Stimulated activated effector memory CD8-positive, alpha-beta T cell treated with anti-CD3 and anti-CD28 coated beads, Interleukin-12 subunit alpha, Interleukin-12 subunit beta, amount 100 ng/mL, for 72 hours (primary cell): ENCODE measurements at regions not wholly inside any gene's neighbourhood (a gene's known extent, or its start where the extent isn't known, plus 50 kb on each side); places are given as distances from the start of the nearest gene placed in this dataset.

Source experiments
- ATAC-seq: fragments of 150-1000 bp; cut with Tn5 transposase; 2 replicates; pipeline ENCODE4 v1.10.0; 2021
- DNase-seq, 2 donors: peaks; one replicate each; pipeline ENCODE4 v3.0.0; 2021 to 2022; ENCODE audit warnings: low spot score in 2 of 2
- H3K27ac Mint-ChIP-seq: one replicate; pipeline ENCODE4 v1.8.0; 2022; ENCODE audit warnings: mild to moderate bottlenecking, mixed read lengths
- H3K36me3 Mint-ChIP-seq: one replicate; pipeline ENCODE4 v1.8.0; 2022; ENCODE audit warnings: mild to moderate bottlenecking, mixed read lengths
- H3K4me1 Mint-ChIP-seq: one replicate; pipeline ENCODE4 v1.8.0; 2022; ENCODE audit warnings: mixed read lengths
- H3K4me3 Mint-ChIP-seq: one replicate; pipeline ENCODE4 v1.8.0; 2022; ENCODE audit warnings: mild to moderate bottlenecking, mixed read lengths
- H3K9me3 Mint-ChIP-seq: one replicate; pipeline ENCODE4 v1.8.0; 2022; ENCODE audit warnings: mixed read lengths

GRCh38 chr4:175871774-175872405 lies 59.8 kb upstream of the GPM6A start:
- no peak overlapping the region for H3K4me3 Mint-ChIP-seq
- H3K9me3 Mint-ChIP-seq = peaks cover 7% of the 10 kb centered on the region
- DNase-seq = no peak
- ATAC-seq = no peak
- H3K36me3 Mint-ChIP-seq = no peaks in the 10 kb centered on the region
- no peaks in the 10 kb centered on the region for H3K4me1 Mint-ChIP-seq
- H3K27ac Mint-ChIP-seq = no peak overlapping the region

DNA sequence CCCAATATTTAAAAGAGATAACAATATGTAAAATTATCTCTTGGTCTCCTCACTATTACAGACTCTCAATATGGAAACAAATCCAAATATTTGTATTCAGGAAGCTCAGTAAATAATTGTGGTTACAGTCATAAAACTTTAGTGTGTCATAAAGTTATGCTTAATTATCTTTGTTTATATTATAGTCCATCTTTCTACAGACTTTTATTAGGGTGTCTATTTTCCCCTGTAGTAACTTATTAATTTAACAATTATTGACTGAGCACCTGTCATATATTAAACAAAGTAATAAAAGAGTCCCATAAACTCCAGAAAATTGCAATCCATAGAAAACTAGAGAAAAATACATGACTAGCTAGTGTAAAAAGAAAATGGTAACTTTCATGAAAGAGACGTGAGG lies 61.6 kb upstream of the GPM6A start:
- Mint-ChIP-seq H3K27ac (no peak overlapping the region), H3K4me1 (no peaks in the 10 kb centered on the region), H3K36me3 (no peaks in the 10 kb centered on the region), H3K9me3 (peaks cover 11% of the 10 kb centered on the region), H3K4me3 (no peak overlapping the region)
- ATAC-seq (no peak), DNase-seq (no peak)

DNA sequence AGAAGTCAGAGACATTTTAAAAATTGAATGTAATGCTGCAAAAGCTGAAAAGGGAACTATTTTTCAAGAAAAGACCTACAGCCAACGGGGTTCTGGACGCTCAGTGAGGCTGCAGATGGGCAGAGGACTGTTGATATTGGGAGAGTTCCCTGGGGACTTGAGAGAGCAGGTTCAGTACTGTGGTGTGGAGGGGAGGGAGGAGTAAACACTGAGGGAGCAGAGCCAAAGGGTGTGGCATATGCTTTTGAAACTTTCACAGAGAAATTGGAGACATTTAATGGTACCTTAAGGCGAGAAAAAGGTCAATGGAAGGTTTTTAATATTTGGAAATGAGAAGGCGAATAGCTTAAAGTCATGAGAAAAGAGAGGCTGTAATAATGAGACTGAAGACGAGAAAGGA lies 62.2 kb upstream of the GPM6A start:
- Mint-ChIP-seq H3K27ac (no peak overlapping the region), H3K4me1 (no peaks in the 10 kb centered on the region), H3K36me3 (no peaks in the 10 kb centered on the region), H3K4me3 (no peak overlapping the region), H3K9me3 (peaks cover 13% of the 10 kb centered on the region)
- DNase-seq = no peak
- no peak for ATAC-seq

GRCh38 chr4:175875993-175876771 lies 64.1 kb upstream of the GPM6A start:
- H3K4me1 Mint-ChIP-seq = no peaks in the 10 kb centered on the region
- ATAC-seq (no peak), DNase-seq (no peak)
- H3K36me3 Mint-ChIP-seq = no peaks in the 10 kb centered on the region
- no peak overlapping the region for H3K27ac Mint-ChIP-seq
- H3K9me3 Mint-ChIP-seq = peaks cover 11% of the 10 kb centered on the region
- no peak overlapping the region for H3K4me3 Mint-ChIP-seq

DNA sequence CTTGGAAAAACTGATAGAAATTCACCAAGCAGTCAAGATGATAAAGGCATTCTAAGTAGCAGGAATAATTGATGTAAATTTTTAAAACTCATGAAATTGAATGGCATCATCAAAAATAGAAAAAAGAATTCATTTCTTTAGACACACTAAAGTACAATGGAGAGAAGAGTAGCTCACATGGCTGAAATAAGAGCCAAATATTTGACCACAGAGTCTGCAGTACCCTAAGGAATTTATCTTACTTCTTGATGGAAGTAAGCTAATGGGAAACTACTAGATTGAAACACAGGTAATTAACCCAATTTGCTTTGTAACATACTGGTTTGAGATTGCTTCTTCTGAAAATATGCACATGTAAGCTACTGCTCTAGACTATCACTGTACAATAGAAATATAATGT lies 70.8 kb upstream of the GPM6A start:
- Mint-ChIP-seq H3K4me3 (no peak overlapping the region), H3K9me3 (peaks cover 3% of the 10 kb centered on the region), H3K27ac (no peak overlapping the region), H3K4me1 (no peaks in the 10 kb centered on the region), H3K36me3 (no peaks in the 10 kb centered on the region)
- DNase-seq (no peak), ATAC-seq (no peak)

DNA sequence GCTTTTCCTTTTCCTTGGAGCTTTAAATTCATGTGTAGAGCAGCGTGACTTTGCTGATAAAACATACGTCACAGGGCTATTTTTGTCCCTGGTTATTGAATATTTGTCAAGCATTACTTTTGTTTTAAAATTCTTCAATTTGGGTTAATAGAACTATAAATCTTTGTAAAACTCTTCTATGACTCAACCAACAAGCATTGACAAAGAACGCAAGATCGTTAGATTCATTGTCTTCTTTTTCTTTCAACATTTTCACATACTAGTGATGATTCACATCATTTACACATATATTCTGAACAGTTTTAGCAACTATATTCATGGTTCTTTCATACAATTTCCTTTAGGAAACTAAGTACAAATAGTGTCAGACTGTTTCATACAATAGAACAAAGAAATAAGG lies 72.0 kb upstream of the GPM6A start:
- no peak for DNase-seq
- no peak overlapping the region for H3K4me3 Mint-ChIP-seq
- no peaks in the 10 kb centered on the region for H3K36me3 Mint-ChIP-seq
- H3K9me3 Mint-ChIP-seq = peaks cover 3% of the 10 kb centered on the region
- ATAC-seq = no peak
- H3K4me1 Mint-ChIP-seq = no peaks in the 10 kb centered on the region
- H3K27ac Mint-ChIP-seq = no peak overlapping the region

GRCh38 chr4:175891231-175891630 lies 79.2 kb upstream of the GPM6A start:
- no peaks in the 10 kb centered on the region for H3K36me3 Mint-ChIP-seq
- no peak overlapping the region for H3K4me3 Mint-ChIP-seq
- DNase-seq (no peak), ATAC-seq (no peak)
- H3K27ac Mint-ChIP-seq = no peak overlapping the region
- H3K4me1 Mint-ChIP-seq = no peaks in the 10 kb centered on the region
- peaks cover 3% of the 10 kb centered on the region for H3K9me3 Mint-ChIP-seq

DNA sequence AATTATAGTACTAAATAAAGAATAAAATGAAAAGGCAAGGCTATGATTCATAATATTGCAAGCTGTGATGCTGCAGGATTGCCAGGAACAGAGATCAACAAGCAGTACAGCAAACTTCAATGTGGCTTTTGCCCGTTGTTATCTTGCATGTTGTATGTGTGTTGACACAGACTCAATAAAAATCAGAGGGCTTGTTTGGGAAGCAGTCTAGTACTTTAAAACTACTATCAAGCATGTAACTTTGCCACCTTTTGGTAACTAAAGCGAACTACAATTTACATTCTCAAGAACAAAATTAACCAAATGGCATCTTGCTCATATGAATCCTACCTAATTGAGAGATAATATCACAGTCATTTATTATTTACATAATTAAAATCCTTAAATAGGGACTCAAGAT lies 79.8 kb upstream of the GPM6A start:
- no peak for DNase-seq
- H3K36me3 Mint-ChIP-seq = no peaks in the 10 kb centered on the region
- H3K27ac Mint-ChIP-seq = no peak overlapping the region
- no peak for ATAC-seq
- H3K9me3 Mint-ChIP-seq = peaks cover 3% of the 10 kb centered on the region
- no peaks in the 10 kb centered on the region for H3K4me1 Mint-ChIP-seq
- H3K4me3 Mint-ChIP-seq = no peak overlapping the region

- Mint-ChIP-seq H3K36me3 (no peaks in the 10 kb centered on the region), H3K4me1 (no peaks in the 10 kb centered on the region), H3K4me3 (no peak overlapping the region), H3K9me3 (peaks cover 1% of the 10 kb centered on the region), H3K27ac (no peak overlapping the region)
- ATAC-seq = no peak
- DNase-seq = no peak
Measured at GRCh38 chr4:175905925-175906324, 93.9 kb upstream of the GPM6A start.

DNA sequence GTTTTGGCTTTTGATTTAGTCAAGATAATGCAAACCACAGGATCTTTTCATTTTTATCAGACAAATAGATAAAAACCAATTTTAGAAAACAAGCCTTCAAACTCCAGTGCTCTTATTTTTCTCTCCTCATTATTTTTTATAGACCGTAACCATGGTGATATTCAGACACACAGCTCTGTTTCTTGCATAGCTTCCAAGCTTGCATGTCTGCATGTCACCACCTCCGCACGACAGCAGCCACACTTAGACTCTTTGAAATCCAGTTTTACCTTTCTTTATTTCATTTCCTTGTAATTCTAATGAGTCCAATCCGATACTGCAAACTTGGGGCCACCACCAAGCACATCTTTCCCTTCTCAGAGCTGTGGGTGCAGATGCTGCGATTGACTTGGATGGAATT lies 94.3 kb upstream of the GPM6A start:
- H3K4me3 Mint-ChIP-seq = no peak overlapping the region
- no peak for DNase-seq
- H3K4me1 Mint-ChIP-seq = no peaks in the 10 kb centered on the region
- H3K36me3 Mint-ChIP-seq = no peaks in the 10 kb centered on the region
- H3K9me3 Mint-ChIP-seq = no peaks in the 10 kb centered on the region
- H3K27ac Mint-ChIP-seq = no peak overlapping the region
- ATAC-seq = no peak

- H3K4me1 Mint-ChIP-seq = no peaks in the 10 kb centered on the region
- H3K36me3 Mint-ChIP-seq = no peaks in the 10 kb centered on the region
- no peak for ATAC-seq
- H3K4me3 Mint-ChIP-seq = no peak overlapping the region
- DNase-seq = no peak
- H3K27ac Mint-ChIP-seq = no peak overlapping the region
- H3K9me3 Mint-ChIP-seq = peaks cover 4% of the 10 kb centered on the region
Measured at GRCh38 chr4:175910700-175911099, 98.6 kb upstream of the GPM6A start.

GRCh38 chr4:175916626-175917351 lies 104.7 kb upstream of the GPM6A start:
- ATAC-seq (no peak), DNase-seq (no peak)
- no peaks in the 10 kb centered on the region for H3K36me3 Mint-ChIP-seq
- no peak overlapping the region for H3K27ac Mint-ChIP-seq
- H3K4me3 Mint-ChIP-seq = no peak overlapping the region
- H3K9me3 Mint-ChIP-seq = peaks cover 4% of the 10 kb centered on the region
- H3K4me1 Mint-ChIP-seq = no peaks in the 10 kb centered on the region

DNA sequence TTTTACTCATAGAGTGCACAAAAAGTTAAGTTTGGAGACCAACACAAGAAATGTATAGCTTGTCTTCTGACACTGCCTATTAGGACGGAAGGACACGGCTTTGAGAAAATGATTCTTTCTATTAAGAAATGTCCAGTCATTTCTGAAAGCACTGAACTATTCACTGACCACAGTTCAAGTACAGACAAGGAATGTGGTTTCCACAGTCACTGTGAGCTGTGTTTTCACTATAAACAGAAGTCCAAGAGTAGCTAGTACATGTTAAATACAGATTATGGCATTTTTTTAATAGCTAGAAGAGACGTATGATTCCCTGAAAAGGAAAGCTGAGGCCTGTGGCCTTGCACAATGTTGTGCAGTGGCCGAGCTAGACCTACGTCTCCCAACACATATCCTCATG lies 115.1 kb upstream of the GPM6A start:
- DNase-seq = no peak
- no peak overlapping the region for H3K27ac Mint-ChIP-seq
- no peaks in the 10 kb centered on the region for H3K9me3 Mint-ChIP-seq
- H3K36me3 Mint-ChIP-seq = no peaks in the 10 kb centered on the region
- H3K4me1 Mint-ChIP-seq = no peaks in the 10 kb centered on the region
- no peak for ATAC-seq
- H3K4me3 Mint-ChIP-seq = no peak overlapping the region

DNA sequence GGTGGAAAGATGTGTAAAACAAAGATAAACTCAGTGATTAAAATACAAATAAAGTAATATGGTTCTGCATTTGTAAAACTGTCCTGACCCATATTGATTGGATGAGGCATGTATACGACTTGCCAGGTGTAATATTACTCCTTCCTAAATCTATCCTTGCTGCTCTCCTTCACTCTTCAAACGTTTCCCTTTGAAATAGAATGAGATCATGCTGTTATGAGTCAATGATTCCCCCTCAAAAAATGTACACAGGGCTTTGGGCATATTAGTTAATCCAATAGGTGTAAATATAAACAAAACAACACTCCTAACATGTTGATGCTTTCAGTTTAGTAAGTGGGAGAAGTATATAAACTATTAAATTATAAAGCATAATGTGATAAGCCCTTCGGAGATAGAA lies 117.4 kb upstream of the GPM6A start:
- no peaks in the 10 kb centered on the region for H3K4me1 Mint-ChIP-seq
- H3K27ac Mint-ChIP-seq = no peak overlapping the region
- ATAC-seq (no peak), DNase-seq (no peak)
- no peaks in the 10 kb centered on the region for H3K9me3 Mint-ChIP-seq
- no peaks in the 10 kb centered on the region for H3K36me3 Mint-ChIP-seq
- H3K4me3 Mint-ChIP-seq = no peak overlapping the region

GRCh38 chr4:175929932-175930331 lies 117.9 kb upstream of the GPM6A start:
- Mint-ChIP-seq H3K27ac (no peak overlapping the region), H3K4me1 (no peaks in the 10 kb centered on the region), H3K36me3 (no peaks in the 10 kb centered on the region), H3K9me3 (no peaks in the 10 kb centered on the region), H3K4me3 (no peak overlapping the region)
- ATAC-seq (no peak), DNase-seq (no peak)

DNA sequence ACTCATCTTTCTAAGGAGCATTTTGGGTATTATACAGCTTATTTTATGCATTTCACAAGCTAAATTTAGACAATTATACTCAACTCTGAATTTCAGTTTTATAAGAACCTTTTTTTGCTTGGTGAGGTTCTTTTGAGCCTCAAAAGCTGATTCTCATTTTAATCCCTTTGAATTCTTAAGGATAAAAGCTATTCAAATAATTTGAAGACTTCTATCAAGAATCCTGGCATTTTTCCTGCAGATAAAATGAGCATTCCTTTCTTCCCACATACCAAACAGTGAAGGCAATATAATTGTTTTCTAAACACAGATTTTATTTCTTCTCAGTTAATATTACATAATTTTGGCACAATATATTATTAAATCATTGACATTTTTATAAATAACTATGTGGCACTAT lies 118.4 kb upstream of the GPM6A start:
- Mint-ChIP-seq H3K4me1 (no peaks in the 10 kb centered on the region), H3K36me3 (no peaks in the 10 kb centered on the region), H3K9me3 (no peaks in the 10 kb centered on the region), H3K4me3 (no peak overlapping the region), H3K27ac (no peak overlapping the region)
- DNase-seq = no peak
- no peak for ATAC-seq
